OCI-LY1 (cell line): ENCODE measurements at regions not wholly inside any gene's neighbourhood (a gene's known extent, or its start where the extent isn't known, plus 50 kb on each side); places are given as distances from the start of the nearest gene placed in this dataset.

ENCODE experiments used
- CTCF ChIP-seq: fragments of 200-600 bp; sonication (generic), shearing (Covaris generic); IDR thresholded peaks from 2 replicates; pipeline ENCODE4 v1.5.1; 2017; ENCODE audit warnings: mild to moderate bottlenecking, antibody characterized with exemption, low read length, moderate library complexity, mixed read lengths
- EZH2 ChIP-seq: fragments of 200-600 bp; sonication (generic), shearing (Covaris generic); IDR thresholded peaks from 2 replicates; pipeline ENCODE4 v1.8.0; 2017; ENCODE audit warnings: borderline replicate concordance, mixed run types, mild to moderate bottlenecking, antibody characterized with exemption, low read length, moderate library complexity, mixed read lengths

DNA sequence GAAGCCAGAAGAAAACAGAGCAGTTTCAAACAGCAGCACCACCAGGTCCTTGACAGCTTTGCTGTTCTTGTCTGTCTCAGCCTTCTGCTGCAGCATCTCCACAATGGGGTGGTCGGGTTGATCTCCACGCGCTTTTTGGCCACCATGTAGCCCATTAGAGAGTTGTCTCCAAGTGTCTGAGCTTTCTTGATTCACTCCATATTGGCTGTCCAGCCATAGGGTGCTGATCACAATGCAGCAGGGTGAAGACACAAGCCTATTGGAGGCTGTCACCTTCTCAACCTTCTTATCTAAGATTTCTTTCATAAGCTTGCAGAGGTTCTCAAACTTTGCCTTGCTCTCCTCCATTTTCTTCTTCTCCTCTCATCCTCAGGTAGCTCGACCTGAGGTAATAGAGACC, 175.4 kb upstream of the S100G start:
- no peak for TF ChIP-seq EZH2
- TF ChIP-seq CTCF: no peak
